ENCODE measurements at regions not wholly inside any gene's neighbourhood (a gene's known extent, or its start where the extent isn't known, plus 50 kb on each side); places are given as distances from the start of the nearest gene placed in this dataset.

DNA sequence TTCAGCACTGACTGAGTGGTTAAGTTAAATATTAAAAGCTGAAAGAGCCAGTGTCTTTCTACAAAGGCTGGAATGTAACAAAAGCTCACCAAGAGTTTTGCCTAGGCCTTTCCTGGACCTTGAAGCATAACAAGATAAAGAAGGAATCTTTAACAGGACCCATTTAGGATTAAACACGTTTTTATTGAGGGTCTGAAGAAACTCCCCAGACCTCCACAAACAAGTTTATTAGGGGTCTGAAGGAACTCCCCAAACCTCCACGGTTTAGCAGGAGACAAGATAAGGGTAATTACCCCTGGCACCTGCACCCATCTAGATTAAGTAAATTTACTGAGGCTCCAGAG is 104.0 kb downstream of the ACAA2 start:
- Histone ChIP-seq H3K4me3 (replicated peaks in 1 of 4; ENCODE audit: control extremely low read depth in 1 of 4, insufficient read depth in 1 of 4, low read depth in 3 of 4, low read length in 4 of 4) (no peak overlapping the region), H3K9ac (ENCODE audit: insufficient read depth, low read length) (no peak overlapping the region), H3K27ac (ENCODE audit: insufficient read depth, low read length) (no peak overlapping the region), H3K79me2 (ENCODE audit: control insufficient read depth, insufficient read depth, low read length) (no peaks in the 10 kb centered on the region), H3K36me3 (ENCODE audit: control insufficient read depth, insufficient read depth, low read length) (no peaks in the 10 kb centered on the region), H2AFZ (ENCODE audit: low read length) (no peak overlapping the region), H4K20me1 (ENCODE audit: control insufficient read depth, extremely low read depth, insufficient read depth, low read length) (no peaks in the 10 kb centered on the region), H3K4me1 (ENCODE audit: control insufficient read depth, extremely low read depth, insufficient read depth, low read length) (no peaks in the 10 kb centered on the region), H3K4me2 (ENCODE audit: extremely low read depth, insufficient read depth, low read length) (no peak overlapping the region), H3K9me3 (ENCODE audit: control insufficient read depth, insufficient read depth, low read depth, low read length) (no peaks in the 10 kb centered on the region), H3K27me3 (ENCODE audit: control insufficient read depth, insufficient read depth, low read length) (no peaks in the 10 kb centered on the region)
- DNase-seq (ENCODE audit: low read depth in 2 of 2): no peak
- TF ChIP-seq CTCF (conservative IDR thresholded peaks at IDR 0.05 in 1 of 2, IDR thresholded peaks at IDR 0.05 in 1 of 2; ENCODE audit: low read depth in 1 of 2, low read length in 2 of 2): no peak
- TF ChIP-seq EZH2 (IDR thresholded peaks at IDR 0.05; ENCODE audit: low read length, missing control alignments): no peak

- H4K20me1 ChIP-seq (ENCODE audit: control insufficient read depth, extremely low read depth, insufficient read depth, low read length): no peaks in the 10 kb centered on the region
- no peak overlapping the region for H3K9ac ChIP-seq (ENCODE audit: insufficient read depth, low read length)
- no peak overlapping the region for H2AFZ ChIP-seq (ENCODE audit: low read length)
- H3K4me3 ChIP-seq (replicated peaks in 1 of 4; ENCODE audit: control extremely low read depth in 1 of 4, insufficient read depth in 1 of 4, low read depth in 3 of 4, low read length in 4 of 4): no peak overlapping the region
- H3K4me1 ChIP-seq (ENCODE audit: control insufficient read depth, extremely low read depth, insufficient read depth, low read length): no peaks in the 10 kb centered on the region
- H3K79me2 ChIP-seq (ENCODE audit: control insufficient read depth, insufficient read depth, low read length): no peaks in the 10 kb centered on the region
- no peaks in the 10 kb centered on the region for H3K9me3 ChIP-seq (ENCODE audit: control insufficient read depth, insufficient read depth, low read depth, low read length)
- TF ChIP-seq EZH2 (IDR thresholded peaks at IDR 0.05; ENCODE audit: low read length, missing control alignments) (no peak), CTCF (conservative IDR thresholded peaks at IDR 0.05 in 1 of 2, IDR thresholded peaks at IDR 0.05 in 1 of 2; ENCODE audit: low read depth in 1 of 2, low read length in 2 of 2) (no peak)
- no peaks in the 10 kb centered on the region for H3K27me3 ChIP-seq (ENCODE audit: control insufficient read depth, insufficient read depth, low read length)
- no peak overlapping the region for H3K27ac ChIP-seq (ENCODE audit: insufficient read depth, low read length)
- H3K36me3 ChIP-seq (ENCODE audit: control insufficient read depth, insufficient read depth, low read length): no peaks in the 10 kb centered on the region
- no peak overlapping the region for H3K4me2 ChIP-seq (ENCODE audit: extremely low read depth, insufficient read depth, low read length)
- DNase-seq (ENCODE audit: low read depth in 2 of 2): no peak
These were observed 104.5 kb downstream of the ACAA2 start for GRCh38 chr18:49708662-49709346.

DNA sequence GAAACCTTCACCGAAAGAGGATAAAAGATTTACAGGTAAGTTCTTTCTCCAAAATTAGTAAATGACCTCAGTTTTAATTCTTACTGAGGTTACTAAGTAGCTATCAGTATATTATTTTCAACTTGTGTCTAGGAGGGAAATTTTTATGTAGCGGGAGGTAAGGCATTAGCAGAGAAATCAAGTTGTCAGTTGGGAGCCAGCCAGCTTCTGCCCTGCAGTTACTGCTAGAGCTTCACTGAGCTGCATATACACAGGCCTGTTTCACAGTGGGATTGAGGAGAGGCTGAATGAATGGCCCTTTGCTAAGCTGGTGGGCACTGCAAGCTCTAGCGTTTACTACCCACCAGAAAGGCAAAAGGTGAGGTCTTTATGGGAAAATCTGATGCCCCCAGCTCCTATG is 105.7 kb downstream of the ACAA2 start:
- Histone ChIP-seq H3K4me1 (ENCODE audit: control insufficient read depth, extremely low read depth, insufficient read depth, low read length) (no peaks in the 10 kb centered on the region), H2AFZ (ENCODE audit: low read length) (no peak overlapping the region), H3K9me3 (ENCODE audit: control insufficient read depth, insufficient read depth, low read depth, low read length) (no peaks in the 10 kb centered on the region), H4K20me1 (ENCODE audit: control insufficient read depth, extremely low read depth, insufficient read depth, low read length) (no peaks in the 10 kb centered on the region), H3K27me3 (ENCODE audit: control insufficient read depth, insufficient read depth, low read length) (no peaks in the 10 kb centered on the region), H3K79me2 (ENCODE audit: control insufficient read depth, insufficient read depth, low read length) (no peaks in the 10 kb centered on the region), H3K36me3 (ENCODE audit: control insufficient read depth, insufficient read depth, low read length) (no peaks in the 10 kb centered on the region), H3K4me3 (replicated peaks in 1 of 4; ENCODE audit: control extremely low read depth in 1 of 4, insufficient read depth in 1 of 4, low read depth in 3 of 4, low read length in 4 of 4) (no peak overlapping the region), H3K9ac (ENCODE audit: insufficient read depth, low read length) (no peak overlapping the region), H3K27ac (ENCODE audit: insufficient read depth, low read length) (no peak overlapping the region), H3K4me2 (ENCODE audit: extremely low read depth, insufficient read depth, low read length) (no peak overlapping the region)
- DNase-seq (ENCODE audit: low read depth in 2 of 2): no peak
- no peak for TF ChIP-seq EZH2 (IDR thresholded peaks at IDR 0.05; ENCODE audit: low read length, missing control alignments)
- no peak for TF ChIP-seq CTCF (conservative IDR thresholded peaks at IDR 0.05 in 1 of 2, IDR thresholded peaks at IDR 0.05 in 1 of 2; ENCODE audit: low read depth in 1 of 2, low read length in 2 of 2)
